HK-2 (cell line): ENCODE measurements at regions not wholly inside any gene's neighbourhood (a gene's known extent, or its start where the extent isn't known, plus 50 kb on each side); places are given as distances from the start of the nearest gene placed in this dataset.
A peak's percentile ranks its signal among the peaks of the same experiment; 100 is the strongest.

Source experiments
- DNase-seq: peaks from one replicate; pipeline ENCODE4 v3.0.0-alpha.2; 2018; ENCODE audit not compliant: unreplicated experiment

DNA sequence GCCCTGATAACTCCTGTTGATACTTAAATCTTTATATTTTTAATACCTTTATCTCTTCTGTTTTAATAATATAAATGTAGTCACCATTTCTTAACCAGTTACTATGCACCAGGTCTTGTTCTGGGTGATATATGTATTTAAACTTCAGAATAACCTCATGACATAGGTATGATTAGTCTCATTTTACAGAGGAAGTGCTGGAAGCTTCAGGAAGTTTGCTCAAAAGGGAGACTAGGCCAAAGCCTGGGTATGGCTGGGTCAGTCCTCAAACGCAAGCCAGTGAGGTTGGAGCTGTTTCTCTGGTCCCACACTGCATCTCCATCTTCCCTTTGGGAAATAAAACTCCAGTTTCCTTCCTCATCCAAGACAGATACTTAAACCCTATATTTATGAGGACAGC, 204.7 kb upstream of the TANK start:
- DNase-seq, result no peak

DNA sequence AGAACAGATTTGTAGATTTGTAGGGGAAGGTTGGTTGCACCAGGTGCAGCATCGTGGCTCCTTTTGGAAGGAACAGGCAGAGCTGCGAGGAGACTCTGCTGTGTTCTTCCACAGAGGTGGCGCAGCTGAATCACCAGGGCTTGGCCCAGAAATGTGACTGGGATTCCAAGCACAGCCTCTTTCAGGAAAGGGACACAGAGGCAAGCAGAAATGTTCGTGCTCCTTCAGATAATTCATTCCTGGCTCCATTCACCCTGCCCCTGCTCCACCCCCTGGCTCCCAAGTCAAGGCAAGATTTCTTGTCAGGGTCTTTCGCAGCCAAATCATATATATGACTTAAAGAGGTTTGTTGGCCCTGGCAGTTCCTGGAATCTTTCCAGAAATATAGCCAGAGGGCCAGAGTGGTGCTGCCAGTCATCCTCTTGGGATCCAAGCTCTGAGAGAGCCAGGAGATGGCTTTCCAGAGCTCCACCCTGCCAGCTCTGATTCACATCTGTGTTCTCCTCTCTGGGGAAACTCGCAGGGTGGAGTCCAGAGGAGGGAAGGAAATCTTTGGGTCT, 203.9 kb upstream of the TANK start:
- no peak for DNase-seq

GRCh38 chr2:160963957-160964356, 196.3 kb upstream of the TANK start:
- DNase-seq, result no peak

DNA sequence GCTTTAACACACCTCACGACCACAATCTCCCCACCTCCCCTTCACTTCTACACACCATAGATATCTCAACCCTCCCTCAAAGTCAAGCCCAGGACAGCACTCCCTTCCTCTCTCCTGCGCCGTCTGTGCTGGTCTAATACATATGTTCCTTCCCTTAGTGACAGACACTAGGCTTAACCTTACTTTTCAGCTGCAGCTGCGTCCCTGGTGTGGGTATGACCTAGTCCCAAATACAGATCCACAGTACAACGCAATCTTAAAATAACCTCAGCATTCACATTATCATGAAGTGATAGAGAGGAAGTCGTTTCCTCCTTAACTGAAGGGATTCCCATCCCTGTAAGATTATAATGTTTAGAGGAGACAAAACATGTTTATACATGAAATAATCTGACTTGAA, 192.7 kb upstream of the TANK start:
- DNase-seq, result no peak

GRCh38 chr2:160968183-160968582, 192.0 kb upstream of the TANK start:
- DNase-seq, result no peak

- peak; percentile 11 for DNase-seq
These were observed 189.9 kb upstream of the TANK start for GRCh38 chr2:160970052-160970965.

DNA sequence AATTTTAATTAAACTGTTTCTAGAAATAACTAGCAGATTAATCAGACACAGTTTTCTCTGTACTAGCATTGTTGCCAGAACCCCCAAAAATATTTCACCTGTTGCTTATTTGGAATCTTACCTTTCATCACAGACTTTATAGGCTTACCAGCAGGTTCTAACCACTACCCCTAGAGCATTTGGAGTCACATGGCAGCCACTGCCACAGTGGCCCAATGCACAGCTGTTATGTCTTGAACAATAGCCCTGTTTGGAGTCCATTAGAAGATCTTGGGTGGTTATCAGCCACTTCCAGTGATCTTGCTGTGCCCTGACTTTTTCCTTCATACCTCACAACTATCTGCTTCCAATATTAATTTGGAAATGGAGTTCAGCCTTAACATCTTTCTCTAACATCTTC, 186.2 kb upstream of the TANK start:
- no peak for DNase-seq

GRCh38 chr2:160974803-160975202, 185.4 kb upstream of the TANK start:
- no peak for DNase-seq

DNA sequence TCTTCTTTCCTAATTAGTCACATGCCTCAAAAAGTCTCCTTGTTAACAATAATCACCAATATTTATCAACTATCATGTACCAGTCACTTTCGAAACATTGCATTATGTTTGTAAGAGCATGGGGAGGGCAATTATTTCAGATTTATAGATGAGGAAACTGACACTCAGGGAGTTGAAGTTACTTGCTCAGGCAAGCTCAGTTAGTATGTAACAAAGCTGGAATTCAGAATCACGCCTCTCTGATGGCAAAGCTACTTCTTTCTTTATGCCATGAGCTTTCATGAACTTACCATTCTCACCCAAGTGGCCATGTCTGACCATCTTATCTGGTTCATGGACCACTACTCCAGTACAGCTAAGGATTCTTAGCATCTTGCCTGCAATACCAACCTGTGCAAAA, 183.4 kb upstream of the TANK start:
- DNase-seq, result no peak

GRCh38 chr2:160977376-160977775, 182.9 kb upstream of the TANK start:
- DNase-seq, result no peak

- no peak for DNase-seq
These were observed 182.4 kb upstream of the TANK start for GRCh38 chr2:160977854-160978253.

GRCh38 chr2:160984426-160985077, 175.7 kb upstream of the TANK start:
- DNase-seq, result no peak

GRCh38 chr2:160989778-160990177, 170.4 kb upstream of the TANK start:
- no peak for DNase-seq

DNA sequence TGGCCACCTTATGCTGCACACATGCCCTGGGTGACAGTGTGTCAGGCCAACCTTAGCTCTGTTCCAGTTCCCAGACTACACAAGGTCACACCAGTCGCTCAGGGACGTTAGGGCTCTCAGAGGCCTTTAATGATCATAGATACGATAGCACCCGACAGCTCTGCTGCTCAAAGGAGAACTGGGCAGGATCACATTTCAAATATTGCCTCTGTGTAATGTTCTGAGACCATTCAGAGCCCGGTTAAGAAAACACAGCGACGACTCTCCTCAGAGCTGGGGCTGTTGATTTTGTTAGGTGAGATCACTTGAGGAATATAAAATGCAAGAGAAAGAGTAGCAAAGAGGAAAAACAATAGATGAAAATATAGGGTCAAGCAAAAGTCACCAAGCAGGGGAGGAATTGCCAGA, 166.6 kb upstream of the TANK start:
- no peak for DNase-seq

DNA sequence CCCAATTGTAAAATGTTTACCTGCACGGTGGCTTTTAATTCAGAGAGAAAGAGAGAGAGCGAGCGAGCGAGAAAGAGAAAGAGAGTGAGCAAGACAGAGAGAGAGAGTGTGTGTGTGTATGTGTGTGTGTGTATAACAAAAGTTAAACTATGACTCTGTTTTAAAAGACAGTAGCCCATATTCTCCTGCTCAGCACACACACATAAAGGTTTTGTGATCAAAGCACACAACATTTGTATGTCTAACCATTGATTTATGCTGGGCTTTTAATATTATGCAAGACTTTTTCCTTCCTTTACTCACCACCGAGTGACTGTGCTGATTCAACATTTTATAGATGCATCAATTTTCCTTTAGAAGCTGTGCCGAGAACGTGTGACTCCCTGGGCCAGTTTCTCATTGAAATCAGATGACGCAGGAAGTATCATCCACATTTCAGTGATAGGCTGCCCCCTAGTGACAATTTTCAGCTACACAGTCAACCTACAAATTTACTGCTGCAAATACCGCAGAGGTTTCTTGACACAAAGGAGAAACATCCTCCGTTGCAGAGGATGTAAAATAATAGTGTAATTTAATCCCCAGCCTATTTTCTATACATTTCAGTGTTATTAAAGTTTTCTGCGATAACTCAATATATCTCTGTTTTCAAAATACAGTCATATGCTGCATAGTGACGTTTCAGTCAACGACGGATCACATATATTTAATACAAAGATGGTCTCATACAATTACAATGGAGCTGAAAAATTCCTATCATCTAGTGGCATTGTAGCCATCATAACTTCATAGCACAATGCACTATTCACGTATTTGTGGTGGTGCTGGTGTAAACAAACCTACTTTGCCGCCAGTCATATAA, 165.9 kb upstream of the TANK start:
- DNase-seq, result peak; percentile 59

GRCh38 chr2:160996584-160996983, 163.6 kb upstream of the TANK start:
- no peak for DNase-seq

- DNase-seq, result no peak
These were observed 155.8 kb upstream of the TANK start for GRCh38 chr2:161004379-161004778.

DNA sequence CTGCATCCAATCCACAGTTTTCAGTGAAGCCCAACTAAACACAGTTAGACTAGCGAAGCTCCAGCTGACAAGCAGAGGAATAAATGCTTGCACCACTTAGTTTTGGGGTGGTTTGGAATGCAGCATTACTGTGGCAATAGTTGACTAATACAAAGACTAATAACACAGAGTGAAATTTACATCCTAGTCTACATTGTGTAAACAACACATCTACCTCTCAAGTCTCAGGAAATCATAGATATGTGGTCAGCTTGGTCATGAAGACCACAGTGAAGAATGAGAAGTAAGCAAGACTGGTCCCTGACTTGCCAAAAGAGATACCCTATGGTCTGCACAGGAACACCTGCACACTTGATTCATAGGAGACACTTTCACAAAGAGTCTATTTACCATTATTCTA, 155.1 kb upstream of the TANK start:
- DNase-seq, result no peak

DNA sequence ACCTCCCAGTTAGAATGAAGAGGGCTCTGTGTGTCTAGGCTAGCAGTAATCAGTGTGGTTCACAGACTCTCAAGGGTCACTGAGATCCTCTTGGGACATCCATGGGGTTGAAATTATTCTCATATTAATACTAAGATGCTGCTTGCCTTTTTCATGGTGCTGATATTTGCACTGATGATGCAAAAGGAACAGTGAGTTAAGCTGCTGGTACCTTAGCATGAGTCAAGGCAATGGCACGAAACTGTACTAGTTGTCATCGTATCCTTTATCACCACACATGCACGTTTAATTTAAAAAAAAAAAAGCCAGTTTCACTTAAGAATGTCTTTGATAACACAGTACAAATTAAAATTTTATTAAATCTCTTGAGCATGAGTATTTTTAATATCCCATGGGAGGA, 151.9 kb upstream of the TANK start:
- DNase-seq, result no peak

GRCh38 chr2:161010503-161011015, 149.7 kb upstream of the TANK start:
- DNase-seq, result no peak

- no peak for DNase-seq
These were observed 142.3 kb upstream of the TANK start for GRCh38 chr2:161017780-161018470.
